ENCODE measurements at regions not wholly inside any gene's neighbourhood (a gene's known extent, or its start where the extent isn't known, plus 50 kb on each side); places are given as distances from the start of the nearest gene placed in this dataset.
A peak's percentile ranks its signal among the peaks of the same experiment; 100 is the strongest.

DNA sequence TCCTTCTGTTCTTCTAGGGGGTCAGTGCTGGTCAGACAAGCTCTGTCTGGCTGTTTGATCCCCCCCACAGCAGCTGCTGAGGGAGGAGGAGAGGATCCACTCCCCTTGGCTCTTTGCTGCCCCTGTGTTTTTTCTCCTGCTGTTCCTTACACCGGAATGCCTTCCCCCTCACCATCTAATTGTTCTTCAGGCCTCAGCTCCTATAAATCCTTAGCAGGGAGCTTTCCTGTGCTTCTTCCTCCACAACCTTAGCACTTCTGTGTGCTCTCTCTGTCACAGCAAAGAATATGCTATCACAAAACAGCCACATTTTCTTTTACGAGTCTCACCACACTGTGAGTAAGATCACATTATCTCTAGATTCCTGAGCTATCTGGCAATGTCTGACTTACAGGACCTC, 196.6 kb downstream of the OTOR start:
- Histone ChIP-seq H3K23ac (ENCODE audit: insufficient read length, low read depth, low read length) (no peak overlapping the region), H3K4ac (ENCODE audit: low read depth, low read length) (no peak overlapping the region), H2BK15ac (ENCODE audit: low read depth, low read length) (no peak overlapping the region), H2AFZ (ENCODE audit: low read length) (no peak overlapping the region), H4K8ac (replicated peaks; ENCODE audit: insufficient read length, low read depth, low read length) (no peak overlapping the region), H3K9me3 (ENCODE audit: control insufficient read depth, low read depth, low read length) (no peaks in the 10 kb centered on the region), H3K79me1 (ENCODE audit: insufficient read depth, low read depth, low read length, poor library complexity, severe bottlenecking) (no peaks in the 10 kb centered on the region), H3T11ph (ENCODE audit: low read length) (no peak overlapping the region), H2AK5ac (ENCODE audit: insufficient read length, low read length) (no peak overlapping the region), H3K79me2 (ENCODE audit: insufficient read depth, low read length) (no peaks in the 10 kb centered on the region), H4K20me1 (ENCODE audit: control insufficient read depth, insufficient read depth, insufficient read length) (no peaks in the 10 kb centered on the region), H3K23me2 (ENCODE audit: insufficient read length, low read depth, low read length, poor library complexity, severe bottlenecking) (no peaks in the 10 kb centered on the region), H3K18ac (ENCODE audit: insufficient read length, low read depth, low read length) (peak overlapping the region; percentile 7), H2BK120ac (ENCODE audit: low read depth, low read length, poor library complexity, severe bottlenecking) (no peak overlapping the region), H3K4me1 (ENCODE audit: insufficient read depth, low read length) (peaks cover 14% of the 10 kb centered on the region), H3K27me3 (ENCODE audit: insufficient read depth, low read length) (no peaks in the 10 kb centered on the region), H3K56ac (ENCODE audit: insufficient read length, low read depth, low read length) (no peak overlapping the region), H4K91ac (ENCODE audit: insufficient read length, low read depth, low read length) (no peak overlapping the region), H2BK5ac (ENCODE audit: insufficient read length, low read length) (no peak overlapping the region), H2BK20ac (ENCODE audit: low read depth, low read length, poor library complexity, severe bottlenecking) (no peak overlapping the region), H3K14ac (ENCODE audit: insufficient read depth, low read length) (no peak overlapping the region), H3K4me2 (ENCODE audit: insufficient read depth, insufficient read length, low read length) (no peak overlapping the region), H3K9ac (ENCODE audit: extremely low read depth, insufficient read length, low read length) (no peak overlapping the region), H4K5ac (ENCODE audit: insufficient read length, low read depth, low read length) (no peak overlapping the region), H2BK12ac (ENCODE audit: insufficient read length, low read depth, low read length) (no peak overlapping the region), H3K27ac (ENCODE audit: insufficient read length, low read depth, low read length) (no peak overlapping the region)
- peak overlapping the region; percentile 50 to 76 (median 55); a peak in 2 of 7 replicates for H3K27ac Mint-ChIP-seq
- peaks cover 2 to 16% (median 2%) of the 10 kb centered on the region in 3 experiments; a peak in 5 of 7 replicates for H3K36me3 Mint-ChIP-seq (ENCODE audit: insufficient read depth in 1 of 3, low read depth in 3 of 3)
- peaks cover 52 to 59% of the 10 kb centered on the region in 2 experiments for H3K4me1 Mint-ChIP-seq
- whole genome bisulfite sequencing (ENCODE audit: extremely low coverage, insufficient read length, low lambda C conversion rate): no CpG with 5 or more reads among the region's 2 CpGs
- peaks cover 6 to 7% of the 10 kb centered on the region in 2 experiments; a peak in 4 of 5 replicates for H3K9me3 Mint-ChIP-seq
- no peak for DNase-seq
- H3K4me3 Mint-ChIP-seq: no peak overlapping the region
- TF ChIP-seq, protein P1, sequence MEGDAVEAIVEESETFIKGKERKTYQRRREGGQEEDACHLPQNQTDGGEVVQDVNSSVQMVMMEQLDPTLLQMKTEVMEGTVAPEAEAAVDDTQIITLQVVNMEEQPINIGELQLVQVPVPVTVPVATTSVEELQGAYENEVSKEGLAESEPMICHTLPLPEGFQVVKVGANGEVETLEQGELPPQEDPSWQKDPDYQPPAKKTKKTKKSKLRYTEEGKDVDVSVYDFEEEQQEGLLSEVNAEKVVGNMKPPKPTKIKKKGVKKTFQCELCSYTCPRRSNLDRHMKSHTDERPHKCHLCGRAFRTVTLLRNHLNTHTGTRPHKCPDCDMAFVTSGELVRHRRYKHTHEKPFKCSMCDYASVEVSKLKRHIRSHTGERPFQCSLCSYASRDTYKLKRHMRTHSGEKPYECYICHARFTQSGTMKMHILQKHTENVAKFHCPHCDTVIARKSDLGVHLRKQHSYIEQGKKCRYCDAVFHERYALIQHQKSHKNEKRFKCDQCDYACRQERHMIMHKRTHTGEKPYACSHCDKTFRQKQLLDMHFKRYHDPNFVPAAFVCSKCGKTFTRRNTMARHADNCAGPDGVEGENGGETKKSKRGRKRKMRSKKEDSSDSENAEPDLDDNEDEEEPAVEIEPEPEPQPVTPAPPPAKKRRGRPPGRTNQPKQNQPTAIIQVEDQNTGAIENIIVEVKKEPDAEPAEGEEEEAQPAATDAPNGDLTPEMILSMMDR (conservative IDR thresholded peaks at IDR 0.05): no peak
- no peaks in the 10 kb centered on the region for H3K27me3 Mint-ChIP-seq (ENCODE audit: low read depth)

Data from H9 (cell line).